ENCODE measurements at regions not wholly inside any gene's neighbourhood (a gene's known extent, or its start where the extent isn't known, plus 50 kb on each side); places are given as distances from the start of the nearest gene placed in this dataset.
"Not testable (repeated sequence)": the region's sequence is repeated elsewhere in the genome, so short reads cannot be mapped to it uniquely, and the experiment has no call there.

GRCh38 chr7:20488850-20489249 lies 126.6 kb upstream of the ABCB5 start:
- no peaks in the 10 kb centered on the region for H3K4me1 ChIP-seq (ENCODE audit: insufficient read depth, low read length)
- H3K27ac ChIP-seq (ENCODE audit: low read length): no peak overlapping the region
- no TSS peak for BruUV-seq (replicated peaks)
- H3K4me3 ChIP-seq (ENCODE audit: low read length): no peak overlapping the region
- POLR2A ChIA-PET (ENCODE audit: unreplicated experiment): no interaction called here
- DNase-seq (no peak), ATAC-seq (no peak)
- peaks cover 6% of the 10 kb centered on the region for H3K9me3 ChIP-seq (ENCODE audit: low read length)
- H2AFZ ChIP-seq (ENCODE audit: low read length): no peak overlapping the region
- no peaks in the 10 kb centered on the region for H3K79me2 ChIP-seq (ENCODE audit: low read length)
- H3K27me3 ChIP-seq (ENCODE audit: low read length): no peaks in the 10 kb centered on the region
- H3K4me2 ChIP-seq (ENCODE audit: low read length): no peak overlapping the region
- no peaks in the 10 kb centered on the region; the same call in 1 of the 2 replicates for H3K36me3 ChIP-seq (ENCODE audit: low read depth, low read length)
- H3F3A ChIP-seq (ENCODE audit: low read length, unreplicated experiment): no peaks in the 10 kb centered on the region
- TF ChIP-seq EZH2phosphoT487 (IDR thresholded peaks at IDR 0.05; ENCODE audit: borderline replicate concordance, low read length) (no peak), EZH2 (IDR thresholded peaks at IDR 0.05; ENCODE audit: low read length, unreplicated experiment) (no peak)
- TF ChIP-seq, protein P1, sequence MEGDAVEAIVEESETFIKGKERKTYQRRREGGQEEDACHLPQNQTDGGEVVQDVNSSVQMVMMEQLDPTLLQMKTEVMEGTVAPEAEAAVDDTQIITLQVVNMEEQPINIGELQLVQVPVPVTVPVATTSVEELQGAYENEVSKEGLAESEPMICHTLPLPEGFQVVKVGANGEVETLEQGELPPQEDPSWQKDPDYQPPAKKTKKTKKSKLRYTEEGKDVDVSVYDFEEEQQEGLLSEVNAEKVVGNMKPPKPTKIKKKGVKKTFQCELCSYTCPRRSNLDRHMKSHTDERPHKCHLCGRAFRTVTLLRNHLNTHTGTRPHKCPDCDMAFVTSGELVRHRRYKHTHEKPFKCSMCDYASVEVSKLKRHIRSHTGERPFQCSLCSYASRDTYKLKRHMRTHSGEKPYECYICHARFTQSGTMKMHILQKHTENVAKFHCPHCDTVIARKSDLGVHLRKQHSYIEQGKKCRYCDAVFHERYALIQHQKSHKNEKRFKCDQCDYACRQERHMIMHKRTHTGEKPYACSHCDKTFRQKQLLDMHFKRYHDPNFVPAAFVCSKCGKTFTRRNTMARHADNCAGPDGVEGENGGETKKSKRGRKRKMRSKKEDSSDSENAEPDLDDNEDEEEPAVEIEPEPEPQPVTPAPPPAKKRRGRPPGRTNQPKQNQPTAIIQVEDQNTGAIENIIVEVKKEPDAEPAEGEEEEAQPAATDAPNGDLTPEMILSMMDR (conservative IDR thresholded peaks at IDR 0.05; ENCODE audit: low read depth, low read length): no peak
- CTCF ChIA-PET: no interaction called here
- H3K9me2 ChIP-seq (replicated peaks; ENCODE audit: low read length): no peaks in the 10 kb centered on the region
- no peak overlapping the region for H3K9ac ChIP-seq (ENCODE audit: low read length)
- intact Hi-C loops (cut with micrococcal nuclease): no loop called here
- H4K20me1 ChIP-seq (ENCODE audit: low read length): no peaks in the 10 kb centered on the region

DNA sequence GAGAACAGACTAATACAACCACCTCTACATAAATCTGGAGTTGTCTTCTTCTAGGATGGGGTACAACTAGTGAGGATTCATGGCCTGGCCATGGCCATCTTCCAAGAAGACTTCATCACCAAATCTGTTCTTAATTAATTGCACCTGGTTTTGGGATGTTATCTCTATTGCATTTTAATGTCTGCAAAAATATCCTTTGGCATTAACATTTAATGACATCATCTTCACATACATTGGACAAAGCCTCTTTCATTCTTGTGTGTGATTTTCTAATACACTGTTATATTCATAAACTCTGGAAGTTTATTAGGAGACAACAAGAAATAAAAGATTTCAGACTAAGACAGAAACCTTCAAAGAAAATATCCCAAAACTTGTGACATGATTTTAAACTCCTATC lies 124.2 kb upstream of the ABCB5 start:
- BruUV-seq (replicated peaks): no TSS peak
- Histone ChIP-seq H3K4me1 (ENCODE audit: insufficient read depth, low read length) (no peaks in the 10 kb centered on the region), H3K9me2 (replicated peaks; ENCODE audit: low read length) (no peaks in the 10 kb centered on the region), H2AFZ (ENCODE audit: low read length) (no peak overlapping the region), H3K4me3 (ENCODE audit: low read length) (no peak overlapping the region), H3F3A (ENCODE audit: low read length, unreplicated experiment) (no peaks in the 10 kb centered on the region), H3K36me3 (ENCODE audit: low read depth, low read length) (no peaks in the 10 kb centered on the region; the same call in 1 of the 2 replicates), H4K20me1 (ENCODE audit: low read length) (no peaks in the 10 kb centered on the region), H3K4me2 (ENCODE audit: low read length) (no peak overlapping the region), H3K27me3 (ENCODE audit: low read length) (no peaks in the 10 kb centered on the region), H3K9ac (ENCODE audit: low read length) (no peak overlapping the region), H3K9me3 (ENCODE audit: low read length) (peaks cover 6% of the 10 kb centered on the region), H3K27ac (ENCODE audit: low read length) (no peak overlapping the region), H3K79me2 (ENCODE audit: low read length) (no peaks in the 10 kb centered on the region)
- POLR2A ChIA-PET (ENCODE audit: unreplicated experiment): no interaction called here
- TF ChIP-seq EZH2 (IDR thresholded peaks at IDR 0.05; ENCODE audit: low read length, unreplicated experiment) (no peak), EZH2phosphoT487 (IDR thresholded peaks at IDR 0.05; ENCODE audit: borderline replicate concordance, low read length) (no peak)
- TF ChIP-seq, protein P1 (conservative IDR thresholded peaks at IDR 0.05; ENCODE audit: low read depth, low read length): no peak
- intact Hi-C loops (cut with micrococcal nuclease): no loop called here
- no peak for ATAC-seq
- no peak for DNase-seq
- CTCF ChIA-PET: no interaction called here

- H3K79me2 ChIP-seq (ENCODE audit: low read length): no peaks in the 10 kb centered on the region
- no peak overlapping the region for H3K4me2 ChIP-seq (ENCODE audit: low read length)
- H2AFZ ChIP-seq (ENCODE audit: low read length): no peak overlapping the region
- no peak for DNase-seq
- BruUV-seq (replicated peaks): no TSS peak
- POLR2A ChIA-PET (ENCODE audit: unreplicated experiment): no interaction called here
- no peaks in the 10 kb centered on the region for H3K4me1 ChIP-seq (ENCODE audit: insufficient read depth, low read length)
- H3F3A ChIP-seq (ENCODE audit: low read length, unreplicated experiment): no peaks in the 10 kb centered on the region
- H3K27ac ChIP-seq (ENCODE audit: low read length): no peak overlapping the region
- H3K36me3 ChIP-seq (ENCODE audit: low read depth, low read length): no peaks in the 10 kb centered on the region
- TF ChIP-seq EZH2phosphoT487 (IDR thresholded peaks at IDR 0.05; ENCODE audit: borderline replicate concordance, low read length) (no peak), EZH2 (IDR thresholded peaks at IDR 0.05; ENCODE audit: low read length, unreplicated experiment) (no peak)
- TF ChIP-seq, protein P1 (conservative IDR thresholded peaks at IDR 0.05; ENCODE audit: low read depth, low read length): no peak
- H3K9me2 ChIP-seq (replicated peaks; ENCODE audit: low read length): no peaks in the 10 kb centered on the region
- H4K20me1 ChIP-seq (ENCODE audit: low read length): no peaks in the 10 kb centered on the region
- CTCF ChIA-PET: no interaction called here
- H3K9ac ChIP-seq (ENCODE audit: low read length): no peak overlapping the region
- intact Hi-C loops (cut with micrococcal nuclease): no loop called here
- H3K9me3 ChIP-seq (ENCODE audit: low read length): no peaks in the 10 kb centered on the region
- no peak for ATAC-seq
- H3K27me3 ChIP-seq (ENCODE audit: low read length): no peaks in the 10 kb centered on the region
- H3K4me3 ChIP-seq (ENCODE audit: low read length): no peak overlapping the region
Measured at GRCh38 chr7:20494566-20494965, 120.9 kb upstream of the ABCB5 start.

DNA sequence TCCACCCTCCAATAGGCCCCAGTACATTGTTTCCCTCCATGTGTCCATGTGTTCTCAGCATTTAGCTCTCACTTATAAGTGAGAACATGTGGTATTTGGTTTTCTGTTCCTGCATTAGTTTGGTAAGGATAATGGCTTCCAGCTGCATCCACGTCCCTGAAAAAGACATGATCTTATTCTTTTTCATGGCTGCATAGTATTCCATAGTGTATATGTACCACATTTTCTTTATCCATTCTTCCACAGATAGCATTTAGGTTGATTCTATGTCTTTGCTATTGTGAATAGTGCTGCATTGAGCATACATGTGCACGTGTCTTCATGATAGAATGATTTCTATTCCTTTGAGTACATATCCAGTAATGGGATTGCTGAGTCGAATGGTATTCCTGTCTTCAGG lies 114.0 kb upstream of the ABCB5 start:
- CTCF ChIA-PET: interaction anchor here (0.6 kb wide), 1 partner anchor 753 kb away, joined by 3 read pairs; no protein-coding TSS in a partner anchor
- H3K9me2 ChIP-seq (replicated peaks; ENCODE audit: low read length); BruUV-seq (replicated peaks); H3K4me1 ChIP-seq (ENCODE audit: insufficient read depth, low read length); H3K9me3 ChIP-seq (ENCODE audit: low read length); ATAC-seq; H3K27ac ChIP-seq (ENCODE audit: low read length); H3K36me3 ChIP-seq (ENCODE audit: low read depth, low read length); POLR2A ChIA-PET (ENCODE audit: unreplicated experiment); DNase-seq; H3F3A ChIP-seq (ENCODE audit: low read length, unreplicated experiment); intact Hi-C loops (cut with micrococcal nuclease); H4K20me1 ChIP-seq (ENCODE audit: low read length); H2AFZ ChIP-seq (ENCODE audit: low read length); H3K79me2 ChIP-seq (ENCODE audit: low read length); H3K4me3 ChIP-seq (ENCODE audit: low read length); H3K4me2 ChIP-seq (ENCODE audit: low read length); H3K9ac ChIP-seq (ENCODE audit: low read length); H3K27me3 ChIP-seq (ENCODE audit: low read length): not testable (repeated sequence)
